ENCODE measurements at regions not wholly inside any gene's neighbourhood (a gene's known extent, or its start where the extent isn't known, plus 50 kb on each side); places are given as distances from the start of the nearest gene placed in this dataset.

GRCh38 chr12:86826051-86826450 is 569.9 kb upstream of the MGAT4C start:
- Histone ChIP-seq H3K27me3 (ENCODE audit: control insufficient read depth, low read length) (no peaks in the 10 kb centered on the region), H4K20me1 (ENCODE audit: control insufficient read depth, insufficient read depth, low read depth, low read length) (no peaks in the 10 kb centered on the region), H3K79me2 (ENCODE audit: control insufficient read depth, low read length) (no peaks in the 10 kb centered on the region), H3K4me3 (ENCODE audit: low read length) (no peak overlapping the region), H3F3A (ENCODE audit: control insufficient read depth, insufficient read depth) (no peaks in the 10 kb centered on the region), H3K36me3 (ENCODE audit: control insufficient read depth, low read length) (no peaks in the 10 kb centered on the region), H3K9me3 (ENCODE audit: control insufficient read depth, insufficient read depth, low read length) (no peaks in the 10 kb centered on the region), H3K9me2 (replicated peaks; ENCODE audit: control insufficient read depth, low read length) (no peaks in the 10 kb centered on the region), H3K4me2 (ENCODE audit: low read length) (no peak overlapping the region), H3K4me1 (ENCODE audit: control insufficient read depth, low read length) (no peaks in the 10 kb centered on the region), H3K27ac (ENCODE audit: low read depth, low read length) (no peak overlapping the region)
- TF ChIP-seq EZH2phosphoT487 (IDR thresholded peaks at IDR 0.05; ENCODE audit: borderline replicate concordance, low read length) (no peak), CTCF (IDR thresholded peaks at IDR 0.05; ENCODE audit: low read depth, low read length, poor library complexity, severe bottlenecking) (no peak)

- Histone ChIP-seq H3K9me3 (ENCODE audit: control insufficient read depth, insufficient read depth, low read length) (peaks cover 3% of the 10 kb centered on the region; the same call in 1 of the 2 replicates), H3K79me2 (ENCODE audit: control insufficient read depth, low read length) (no peaks in the 10 kb centered on the region), H3K27ac (ENCODE audit: low read depth, low read length) (no peak overlapping the region), H4K20me1 (ENCODE audit: control insufficient read depth, insufficient read depth, low read depth, low read length) (no peaks in the 10 kb centered on the region), H3F3A (ENCODE audit: control insufficient read depth, insufficient read depth) (no peaks in the 10 kb centered on the region), H3K36me3 (ENCODE audit: control insufficient read depth, low read length) (no peaks in the 10 kb centered on the region), H3K27me3 (ENCODE audit: control insufficient read depth, low read length) (no peaks in the 10 kb centered on the region), H3K4me2 (ENCODE audit: low read length) (no peak overlapping the region), H3K9me2 (replicated peaks; ENCODE audit: control insufficient read depth, low read length) (no peaks in the 10 kb centered on the region), H3K4me1 (ENCODE audit: control insufficient read depth, low read length) (no peaks in the 10 kb centered on the region), H3K4me3 (ENCODE audit: low read length) (no peak overlapping the region)
- TF ChIP-seq EZH2phosphoT487 (IDR thresholded peaks at IDR 0.05; ENCODE audit: borderline replicate concordance, low read length) (no peak), CTCF (IDR thresholded peaks at IDR 0.05; ENCODE audit: low read depth, low read length, poor library complexity, severe bottlenecking) (no peak)
These were observed 545.2 kb upstream of the MGAT4C start for GRCh38 chr12:86801439-86801838.

DNA sequence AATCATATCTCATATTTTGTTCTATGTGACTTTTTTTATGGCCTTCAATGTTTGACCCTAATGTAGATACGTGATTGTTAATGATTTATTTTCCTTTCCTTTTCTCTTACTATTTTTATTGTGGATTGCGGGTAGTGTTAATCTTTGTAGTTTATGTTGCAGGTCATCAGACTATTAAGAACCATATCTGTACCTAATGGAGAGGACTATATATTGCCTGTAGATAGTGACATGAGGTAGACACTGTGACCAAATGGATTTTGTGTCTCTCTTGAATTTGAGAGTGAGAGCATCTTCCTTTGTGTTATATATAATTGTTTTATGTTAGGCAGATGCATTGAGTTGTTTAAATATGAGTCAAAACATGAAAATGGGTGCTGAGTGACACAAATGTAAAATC is 543.4 kb upstream of the MGAT4C start:
- no peak for TF ChIP-seq CTCF (IDR thresholded peaks at IDR 0.05; ENCODE audit: low read depth, low read length, poor library complexity, severe bottlenecking)
- TF ChIP-seq EZH2phosphoT487 (IDR thresholded peaks at IDR 0.05; ENCODE audit: borderline replicate concordance, low read length) = no peak
- Histone ChIP-seq H3K36me3 (ENCODE audit: control insufficient read depth, low read length) (no peaks in the 10 kb centered on the region), H3K4me2 (ENCODE audit: low read length) (no peak overlapping the region), H3K9me2 (replicated peaks; ENCODE audit: control insufficient read depth, low read length) (no peaks in the 10 kb centered on the region), H4K20me1 (ENCODE audit: control insufficient read depth, insufficient read depth, low read depth, low read length) (no peaks in the 10 kb centered on the region), H3K4me3 (ENCODE audit: low read length) (no peak overlapping the region), H3K27me3 (ENCODE audit: control insufficient read depth, low read length) (no peaks in the 10 kb centered on the region), H3F3A (ENCODE audit: control insufficient read depth, insufficient read depth) (no peaks in the 10 kb centered on the region), H3K79me2 (ENCODE audit: control insufficient read depth, low read length) (no peaks in the 10 kb centered on the region), H3K27ac (ENCODE audit: low read depth, low read length) (no peak overlapping the region), H3K9me3 (ENCODE audit: control insufficient read depth, insufficient read depth, low read length) (no peaks in the 10 kb centered on the region), H3K4me1 (ENCODE audit: control insufficient read depth, low read length) (no peaks in the 10 kb centered on the region)

DNA sequence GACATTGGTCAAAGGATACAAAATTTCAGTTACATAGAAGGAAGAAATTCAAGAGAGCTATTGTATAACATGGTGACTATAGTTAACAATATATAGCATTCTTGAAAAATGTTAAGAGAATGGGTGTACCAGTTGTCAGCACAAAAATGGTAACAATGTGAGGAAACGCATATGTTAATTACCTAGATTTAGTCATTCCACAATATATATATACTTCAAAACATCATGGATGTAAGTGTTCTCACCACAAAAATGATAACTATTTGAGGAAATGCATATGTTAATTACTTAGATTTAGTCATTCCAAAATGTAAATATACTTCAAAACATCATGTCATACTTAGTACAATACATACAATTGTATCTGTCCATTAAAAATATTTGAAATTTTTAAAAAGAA is 540.4 kb upstream of the MGAT4C start:
- Histone ChIP-seq H3F3A (ENCODE audit: control insufficient read depth, insufficient read depth) (no peaks in the 10 kb centered on the region), H4K20me1 (ENCODE audit: control insufficient read depth, insufficient read depth, low read depth, low read length) (no peaks in the 10 kb centered on the region), H3K4me3 (ENCODE audit: low read length) (no peak overlapping the region), H3K27ac (ENCODE audit: low read depth, low read length) (no peak overlapping the region), H3K9me3 (ENCODE audit: control insufficient read depth, insufficient read depth, low read length) (no peaks in the 10 kb centered on the region), H3K36me3 (ENCODE audit: control insufficient read depth, low read length) (no peaks in the 10 kb centered on the region), H3K27me3 (ENCODE audit: control insufficient read depth, low read length) (no peaks in the 10 kb centered on the region), H3K79me2 (ENCODE audit: control insufficient read depth, low read length) (no peaks in the 10 kb centered on the region), H3K4me2 (ENCODE audit: low read length) (no peak overlapping the region), H3K4me1 (ENCODE audit: control insufficient read depth, low read length) (no peaks in the 10 kb centered on the region), H3K9me2 (replicated peaks; ENCODE audit: control insufficient read depth, low read length) (no peaks in the 10 kb centered on the region)
- TF ChIP-seq EZH2phosphoT487 (IDR thresholded peaks at IDR 0.05; ENCODE audit: borderline replicate concordance, low read length) (no peak), CTCF (IDR thresholded peaks at IDR 0.05; ENCODE audit: low read depth, low read length, poor library complexity, severe bottlenecking) (no peak)

All from DOHH2 (cell line).